D721Med (cell line): ENCODE measurements at regions not wholly inside any gene's neighbourhood (a gene's known extent, or its start where the extent isn't known, plus 50 kb on each side); places are given as distances from the start of the nearest gene placed in this dataset.

Experiments used
- DNase-seq: peaks from one replicate; pipeline ENCODE4 v3.0.0; 2011; ENCODE audit warnings: low spot score; ENCODE audit not compliant: insufficient read length
- FAIRE-seq: peaks from 2 replicates; lab custom pipeline; 2011; peaks lifted over from hg19 to GRCh38; lab: Jason Lieb, UNC
- TF ChIP-seq, protein P1 (sequence below): IDR thresholded peaks from 2 replicates; pipeline ENCODE4 v1.5.1; 2012; ENCODE audit warnings: mild to moderate bottlenecking, control low read depth; ENCODE audit not compliant: insufficient read depth; ENCODE audit errors: missing control alignments

DNA sequence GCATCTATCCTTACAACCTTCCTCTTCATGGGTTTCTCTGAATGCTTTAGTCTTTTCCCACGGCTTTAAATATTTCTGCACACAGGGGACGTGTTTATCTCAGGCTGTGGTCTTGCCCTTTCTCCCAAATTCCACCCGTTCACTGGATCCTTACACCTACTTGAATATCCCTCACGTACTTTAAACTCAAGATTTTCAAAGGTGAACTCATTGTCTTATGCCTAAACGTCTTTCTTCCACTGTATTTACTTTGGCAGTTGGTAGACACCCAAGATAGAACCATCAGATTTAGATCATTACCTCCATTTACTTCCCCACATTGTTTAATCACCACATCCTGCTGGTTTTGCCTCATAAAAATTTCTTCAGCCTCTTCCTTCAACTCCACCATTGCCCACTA is 269.2 kb downstream of the CBLL2 start:
- DNase-seq (no peak), FAIRE-seq (no peak)
- TF ChIP-seq, protein P1, sequence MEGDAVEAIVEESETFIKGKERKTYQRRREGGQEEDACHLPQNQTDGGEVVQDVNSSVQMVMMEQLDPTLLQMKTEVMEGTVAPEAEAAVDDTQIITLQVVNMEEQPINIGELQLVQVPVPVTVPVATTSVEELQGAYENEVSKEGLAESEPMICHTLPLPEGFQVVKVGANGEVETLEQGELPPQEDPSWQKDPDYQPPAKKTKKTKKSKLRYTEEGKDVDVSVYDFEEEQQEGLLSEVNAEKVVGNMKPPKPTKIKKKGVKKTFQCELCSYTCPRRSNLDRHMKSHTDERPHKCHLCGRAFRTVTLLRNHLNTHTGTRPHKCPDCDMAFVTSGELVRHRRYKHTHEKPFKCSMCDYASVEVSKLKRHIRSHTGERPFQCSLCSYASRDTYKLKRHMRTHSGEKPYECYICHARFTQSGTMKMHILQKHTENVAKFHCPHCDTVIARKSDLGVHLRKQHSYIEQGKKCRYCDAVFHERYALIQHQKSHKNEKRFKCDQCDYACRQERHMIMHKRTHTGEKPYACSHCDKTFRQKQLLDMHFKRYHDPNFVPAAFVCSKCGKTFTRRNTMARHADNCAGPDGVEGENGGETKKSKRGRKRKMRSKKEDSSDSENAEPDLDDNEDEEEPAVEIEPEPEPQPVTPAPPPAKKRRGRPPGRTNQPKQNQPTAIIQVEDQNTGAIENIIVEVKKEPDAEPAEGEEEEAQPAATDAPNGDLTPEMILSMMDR: no peak

DNA sequence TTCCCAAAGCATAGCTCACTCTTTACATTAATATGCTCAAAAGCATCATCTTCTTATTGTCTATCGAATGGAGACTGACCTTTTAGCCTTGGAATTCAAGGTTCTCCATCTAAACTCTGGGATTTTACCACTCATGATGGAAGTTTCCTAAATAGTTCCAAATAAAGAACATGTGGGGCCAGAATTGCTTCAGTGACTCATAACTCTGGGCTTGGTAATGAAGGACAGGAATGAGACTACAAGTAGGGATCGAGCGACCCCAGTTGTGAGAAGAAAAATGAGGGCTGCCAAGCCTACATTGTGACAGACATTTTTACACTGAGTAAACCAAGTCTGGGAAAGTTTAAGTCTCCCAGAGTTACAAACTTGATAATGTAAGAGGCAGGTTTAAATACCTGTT is 269.9 kb downstream of the CBLL2 start:
- DNase-seq (no peak), FAIRE-seq (no peak)
- TF ChIP-seq, protein P1: no peak

DNA sequence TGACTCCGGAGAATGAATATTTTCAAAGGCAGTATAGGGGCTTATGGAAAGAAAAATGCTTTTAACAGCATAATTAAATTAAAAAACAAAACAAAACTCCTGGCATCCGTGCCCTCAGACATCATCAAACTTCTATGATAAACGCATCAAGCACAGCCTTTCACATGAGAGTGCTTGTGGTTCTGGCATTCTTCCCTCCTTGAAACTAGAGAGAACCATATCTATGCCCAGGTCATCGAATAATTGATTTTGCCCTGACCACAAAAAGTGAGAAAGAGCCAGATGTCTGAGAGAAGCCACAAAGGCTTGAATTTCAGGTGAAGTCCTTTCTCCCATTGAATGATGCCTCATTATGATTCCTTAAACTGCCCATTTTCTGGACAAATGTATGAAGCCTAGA is 286.8 kb downstream of the CBLL2 start:
- DNase-seq: no peak
- FAIRE-seq: no peak
- TF ChIP-seq, protein P1: no peak

DNA sequence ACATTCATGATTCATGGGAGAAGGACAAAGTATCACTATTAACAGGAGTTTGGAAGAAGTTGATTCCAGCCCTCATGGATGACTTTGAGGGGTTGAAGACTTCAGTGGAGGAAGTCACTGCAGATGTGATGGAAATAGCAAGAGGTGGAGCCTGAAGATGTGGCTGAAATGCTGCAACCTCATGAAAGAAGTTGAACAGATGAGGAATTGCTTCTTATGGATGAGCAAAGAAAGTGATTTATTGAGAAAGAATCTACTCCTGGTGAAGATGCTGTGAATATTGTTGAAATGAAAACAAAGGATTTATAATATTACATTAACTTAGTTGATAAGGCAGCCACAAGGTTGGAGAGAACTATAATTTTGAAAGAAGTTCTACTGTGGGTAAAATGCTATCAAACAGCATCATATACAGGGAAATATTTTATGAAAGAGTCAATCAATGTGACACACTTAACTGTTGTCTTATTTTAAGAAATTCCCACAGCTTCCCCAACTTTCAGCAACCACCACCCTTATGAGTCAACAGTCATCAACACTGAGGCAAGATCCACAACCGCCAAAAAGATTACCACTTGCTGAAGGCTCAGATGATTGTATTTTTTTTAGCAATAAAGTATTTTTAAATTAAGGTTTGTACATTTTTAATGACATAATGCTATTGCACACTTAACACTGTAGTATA is 302.6 kb downstream of the CBLL2 start:
- TF ChIP-seq, protein P1: no peak
- no peak for DNase-seq
- no peak for FAIRE-seq

DNA sequence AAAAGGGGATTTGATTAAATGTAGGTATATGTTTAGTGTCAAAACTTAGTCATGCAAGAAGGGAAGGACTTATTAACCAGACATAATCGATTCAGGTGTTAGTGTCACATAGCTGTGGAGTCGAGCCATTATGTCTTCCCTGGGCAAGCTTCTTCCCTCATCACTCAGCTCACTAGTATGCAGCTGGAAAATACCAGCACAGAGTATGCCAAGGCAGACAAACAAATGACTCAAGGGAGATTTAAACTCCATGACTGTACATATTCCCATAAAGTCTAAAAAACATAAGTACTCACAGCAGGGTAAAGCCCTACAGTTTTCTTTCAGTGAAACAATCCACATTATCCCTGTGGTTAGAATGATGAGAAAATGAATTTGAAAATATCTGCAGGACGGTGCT is 304.5 kb downstream of the CBLL2 start:
- no peak for FAIRE-seq
- DNase-seq: no peak
- TF ChIP-seq, protein P1: no peak

DNA sequence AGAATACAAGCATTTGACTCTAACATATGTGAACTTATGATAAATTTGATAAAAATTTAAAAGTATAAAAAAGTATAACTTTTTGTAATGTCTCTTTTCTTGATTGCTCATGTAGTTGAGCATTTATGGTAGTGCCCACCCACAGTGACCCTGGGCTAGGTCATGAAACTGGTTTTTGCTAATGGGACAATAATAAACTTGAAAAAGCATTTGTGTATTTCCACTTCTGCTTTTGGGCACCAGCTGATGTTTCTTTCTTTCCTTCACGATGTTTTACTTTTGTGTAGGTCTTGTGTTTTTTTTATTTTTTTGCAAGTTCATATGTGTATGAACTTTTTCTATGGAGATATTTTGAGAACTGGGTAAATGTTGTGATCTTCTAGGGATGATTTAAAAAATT is 313.1 kb downstream of the CBLL2 start:
- DNase-seq (no peak), FAIRE-seq (no peak)
- TF ChIP-seq, protein P1: no peak

DNA sequence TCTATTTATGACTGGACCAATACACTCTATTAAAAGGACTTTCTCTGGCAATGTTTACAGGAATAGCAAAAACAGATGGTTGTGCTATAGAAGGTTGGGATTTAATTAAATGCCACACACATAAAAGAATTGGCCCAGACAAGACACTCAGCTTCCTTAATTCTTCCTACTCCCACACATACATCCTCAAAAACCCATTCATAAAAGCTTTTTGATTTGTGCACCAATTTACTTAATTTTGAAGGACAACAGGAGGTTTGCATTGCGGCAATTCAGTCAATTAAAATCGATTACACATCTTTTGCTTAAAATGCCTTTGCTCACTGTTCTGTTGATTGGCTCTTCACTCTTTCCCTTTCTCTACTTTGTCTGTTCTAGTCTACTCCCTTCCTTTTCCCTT is 317.1 kb downstream of the CBLL2 start:
- FAIRE-seq: no peak
- TF ChIP-seq, protein P1: no peak
- no peak for DNase-seq
